ENCODE measurements at regions not wholly inside any gene's neighbourhood (a gene's known extent, or its start where the extent isn't known, plus 50 kb on each side); places are given as distances from the start of the nearest gene placed in this dataset.

DNA sequence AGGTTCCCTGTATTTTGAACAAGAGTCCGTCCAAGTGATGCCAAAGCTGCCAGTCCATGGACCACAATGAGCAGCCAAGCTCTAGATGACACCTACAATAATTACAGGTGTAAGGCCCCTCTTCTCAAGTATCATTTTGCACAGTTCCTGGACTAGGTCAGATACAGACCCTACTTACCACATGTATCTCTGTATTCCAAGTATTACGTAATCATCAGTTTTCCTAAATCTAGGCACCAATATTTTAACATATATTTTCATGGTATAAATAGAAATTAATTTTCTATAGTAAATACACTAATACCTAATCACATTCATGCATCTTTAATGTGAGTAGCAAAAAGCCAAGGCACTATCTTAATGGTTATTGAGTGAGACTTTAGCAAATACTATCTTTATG lies 157.0 kb upstream of the PRSS1 start:
- no peak for DNase-seq (ENCODE audit: low spot score in 2 of 2)
- H3K9me3 ChIP-seq = no peaks in the 10 kb centered on the region
- H3K4me3 ChIP-seq = no peak overlapping the region
- H3K4me1 ChIP-seq = no peaks in the 10 kb centered on the region
- intact Hi-C loops (cut with DNase I) = no loop called here
- H3K27me3 ChIP-seq = no peaks in the 10 kb centered on the region
- TF ChIP-seq, protein P1, sequence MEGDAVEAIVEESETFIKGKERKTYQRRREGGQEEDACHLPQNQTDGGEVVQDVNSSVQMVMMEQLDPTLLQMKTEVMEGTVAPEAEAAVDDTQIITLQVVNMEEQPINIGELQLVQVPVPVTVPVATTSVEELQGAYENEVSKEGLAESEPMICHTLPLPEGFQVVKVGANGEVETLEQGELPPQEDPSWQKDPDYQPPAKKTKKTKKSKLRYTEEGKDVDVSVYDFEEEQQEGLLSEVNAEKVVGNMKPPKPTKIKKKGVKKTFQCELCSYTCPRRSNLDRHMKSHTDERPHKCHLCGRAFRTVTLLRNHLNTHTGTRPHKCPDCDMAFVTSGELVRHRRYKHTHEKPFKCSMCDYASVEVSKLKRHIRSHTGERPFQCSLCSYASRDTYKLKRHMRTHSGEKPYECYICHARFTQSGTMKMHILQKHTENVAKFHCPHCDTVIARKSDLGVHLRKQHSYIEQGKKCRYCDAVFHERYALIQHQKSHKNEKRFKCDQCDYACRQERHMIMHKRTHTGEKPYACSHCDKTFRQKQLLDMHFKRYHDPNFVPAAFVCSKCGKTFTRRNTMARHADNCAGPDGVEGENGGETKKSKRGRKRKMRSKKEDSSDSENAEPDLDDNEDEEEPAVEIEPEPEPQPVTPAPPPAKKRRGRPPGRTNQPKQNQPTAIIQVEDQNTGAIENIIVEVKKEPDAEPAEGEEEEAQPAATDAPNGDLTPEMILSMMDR (IDR thresholded peaks at IDR 0.05) = no peak
- no peak overlapping the region for H3K27ac ChIP-seq
- H3K36me3 ChIP-seq = no peaks in the 10 kb centered on the region

DNA sequence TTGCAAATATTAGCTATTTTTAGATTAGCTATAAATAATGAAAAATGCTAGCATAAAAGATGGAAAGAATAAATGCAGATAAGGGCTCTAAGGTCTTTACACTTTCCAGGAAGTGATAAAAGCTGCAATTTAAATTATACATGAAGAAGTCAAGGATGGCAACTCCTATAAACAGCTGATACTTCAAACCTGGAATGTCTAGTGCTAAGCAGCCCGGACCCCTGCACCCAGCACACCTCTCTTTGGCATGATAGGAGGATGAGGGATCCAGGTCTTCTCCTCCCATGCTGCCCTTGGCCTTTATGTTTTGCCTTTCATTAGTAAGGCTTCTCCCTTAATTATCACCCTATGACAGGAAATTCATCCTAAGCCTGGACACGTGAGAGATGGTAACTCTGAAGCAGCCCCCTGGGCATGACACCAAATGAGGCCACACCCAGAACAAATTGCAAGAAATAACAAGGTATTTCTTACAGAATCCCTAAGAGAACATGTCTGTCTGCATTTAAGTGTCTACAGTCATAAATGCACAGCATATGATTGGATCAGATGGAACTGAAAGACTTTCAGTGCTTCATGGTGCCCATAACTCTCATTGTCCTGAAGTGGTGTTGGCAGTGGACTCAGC lies 158.3 kb upstream of the PRSS1 start:
- no peaks in the 10 kb centered on the region for H3K4me1 ChIP-seq
- no peaks in the 10 kb centered on the region for H3K36me3 ChIP-seq
- H3K9me3 ChIP-seq = no peaks in the 10 kb centered on the region
- intact Hi-C loops (cut with DNase I) = no loop called here
- TF ChIP-seq, protein P1 (IDR thresholded peaks at IDR 0.05) = no peak
- H3K27me3 ChIP-seq = no peaks in the 10 kb centered on the region
- DNase-seq (ENCODE audit: low spot score in 2 of 2) = no peak
- H3K27ac ChIP-seq = no peak overlapping the region
- H3K4me3 ChIP-seq = no peak overlapping the region

DNA sequence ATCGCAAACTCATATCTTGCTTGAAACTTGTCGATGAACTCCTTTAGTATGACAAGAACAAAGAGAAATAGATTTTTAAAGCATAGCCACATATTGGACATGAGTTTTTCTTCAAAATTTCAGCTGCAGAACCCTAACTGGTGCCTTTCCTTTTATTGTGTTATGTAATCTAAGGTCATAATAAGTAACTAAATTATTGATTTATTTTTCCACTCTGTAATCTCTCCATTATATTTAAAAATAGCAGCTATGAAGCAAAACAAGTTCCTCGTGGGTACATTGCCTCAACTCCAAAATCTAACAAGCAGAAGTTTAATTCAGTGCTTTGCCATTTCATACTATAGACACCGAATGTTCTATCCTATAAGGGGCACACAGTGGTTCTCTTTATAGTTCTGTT lies 159.2 kb upstream of the PRSS1 start:
- Histone ChIP-seq H3K4me3 (no peak overlapping the region), H3K9me3 (no peaks in the 10 kb centered on the region), H3K36me3 (no peaks in the 10 kb centered on the region), H3K27me3 (no peaks in the 10 kb centered on the region), H3K27ac (no peak overlapping the region), H3K4me1 (no peaks in the 10 kb centered on the region)
- intact Hi-C loops (cut with DNase I) = no loop called here
- no peak for DNase-seq (ENCODE audit: low spot score in 2 of 2)
- TF ChIP-seq, protein P1 (IDR thresholded peaks at IDR 0.05) = no peak

DNA sequence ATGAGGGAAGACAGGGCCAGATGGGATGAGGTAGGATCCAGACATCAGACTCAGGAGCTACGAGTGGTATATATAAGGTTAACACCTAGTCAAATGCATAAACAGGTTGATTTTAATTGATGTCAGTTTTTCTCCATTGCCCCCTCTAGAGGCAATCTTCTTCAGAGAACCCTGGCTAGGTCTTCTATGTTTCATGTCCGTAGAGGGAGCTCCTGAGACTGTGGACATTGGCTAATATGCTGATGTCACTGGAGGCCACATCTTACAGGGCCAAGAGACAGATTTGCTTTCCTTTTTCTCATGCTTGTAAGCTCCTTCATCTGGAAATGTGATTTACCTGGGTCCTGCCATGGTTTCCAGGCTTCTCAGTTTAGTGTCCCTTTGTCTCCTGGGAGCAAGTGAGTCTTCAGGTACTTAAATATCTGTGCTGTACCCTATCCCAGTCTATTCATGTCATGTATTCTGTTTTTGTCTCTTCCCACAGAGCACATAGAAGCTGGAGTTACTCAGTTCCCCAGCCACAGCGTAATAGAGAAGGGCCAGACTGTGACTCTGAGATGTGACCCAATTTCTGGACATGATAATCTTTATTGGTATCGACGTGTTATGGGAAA lies 161.6 kb upstream of the PRSS1 start:
- Histone ChIP-seq H3K27me3 (no peaks in the 10 kb centered on the region), H3K36me3 (no peaks in the 10 kb centered on the region), H3K27ac (no peak overlapping the region), H3K4me3 (no peak overlapping the region), H3K4me1 (no peaks in the 10 kb centered on the region), H3K9me3 (no peaks in the 10 kb centered on the region)
- TF ChIP-seq, protein P1 (IDR thresholded peaks at IDR 0.05) = peak in 1 of 3 experiments; percentile 30
- intact Hi-C loops (cut with DNase I) = no loop called here
- no peak for DNase-seq (ENCODE audit: low spot score in 2 of 2)

DNA sequence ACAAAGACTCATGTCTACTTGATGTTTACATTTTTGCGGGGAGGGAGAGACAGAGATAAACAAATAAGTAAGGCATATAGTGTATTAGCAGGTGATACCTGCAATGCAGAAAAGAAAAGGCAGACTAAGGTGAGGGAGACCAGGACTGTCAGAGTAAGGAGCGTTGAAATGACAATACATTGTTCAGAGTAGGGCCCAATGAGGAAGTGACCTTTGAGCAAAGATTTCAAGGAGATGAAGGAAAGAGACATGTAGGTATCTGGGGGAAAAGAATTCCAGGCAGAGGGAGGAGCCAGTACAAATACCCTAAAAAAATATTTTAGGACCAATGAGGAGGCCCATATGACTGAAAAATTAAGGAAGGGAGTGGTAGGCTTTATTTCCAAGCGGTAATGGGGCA lies 162.7 kb upstream of the PRSS1 start:
- Histone ChIP-seq H3K9me3 (no peaks in the 10 kb centered on the region), H3K27me3 (no peaks in the 10 kb centered on the region), H3K4me3 (no peak overlapping the region), H3K4me1 (no peaks in the 10 kb centered on the region), H3K36me3 (no peaks in the 10 kb centered on the region), H3K27ac (no peak overlapping the region)
- intact Hi-C loops (cut with DNase I) = no loop called here
- TF ChIP-seq, protein P1 (IDR thresholded peaks at IDR 0.05) = no peak
- DNase-seq (ENCODE audit: low spot score in 2 of 2) = no peak

All from ascending aorta (tissue), 2 donors.